ENCODE measurements at regions not wholly inside any gene's neighbourhood (a gene's known extent, or its start where the extent isn't known, plus 50 kb on each side); places are given as distances from the start of the nearest gene placed in this dataset.
"Not testable (repeated sequence)": the region's sequence is repeated elsewhere in the genome, so short reads cannot be mapped to it uniquely, and the experiment has no call there.

GRCh38 chr3:32052851-32053250 is 53.6 kb upstream of the GPD1L start:
- TF ChIP-seq CTCF (conservative IDR thresholded peaks at IDR 0.05; ENCODE audit: low read depth, low read length); EZH2 (IDR thresholded peaks at IDR 0.05; ENCODE audit: borderline replicate concordance, low read depth, low read length, poor library complexity, severe bottlenecking): not testable (repeated sequence)

Data from A673 (cell line).